ENCODE measurements at regions not wholly inside any gene's neighbourhood (a gene's known extent, or its start where the extent isn't known, plus 50 kb on each side); places are given as distances from the start of the nearest gene placed in this dataset.
"Not testable (repeated sequence)": the region's sequence is repeated elsewhere in the genome, so short reads cannot be mapped to it uniquely, and the experiment has no call there.

- DNase-seq = no peak
Observed at GRCh38 chr1:232379063-232379434, 250.9 kb downstream of the SIPA1L2 start.

- DNase-seq = no peak
Observed at GRCh38 chr1:232378266-232379062, 251.5 kb downstream of the SIPA1L2 start.

GRCh38 chr1:232377494-232377770, 252.5 kb downstream of the SIPA1L2 start:
- DNase-seq = no peak

GRCh38 chr1:232376632-232377493, 253.1 kb downstream of the SIPA1L2 start:
- no peak for DNase-seq

GRCh38 chr1:232372841-232373440, 257.0 kb downstream of the SIPA1L2 start:
- no peak for DNase-seq

GRCh38 chr1:232372431-232372830, 257.5 kb downstream of the SIPA1L2 start:
- DNase-seq = no peak

GRCh38 chr1:232369451-232370296, 260.3 kb downstream of the SIPA1L2 start:
- DNase-seq = no peak

GRCh38 chr1:232368821-232369321, 261.1 kb downstream of the SIPA1L2 start:
- no peak for DNase-seq

GRCh38 chr1:232367293-232367692, 262.6 kb downstream of the SIPA1L2 start:
- no peak for DNase-seq

- DNase-seq = no peak
Observed at GRCh38 chr1:232364654-232365382, 265.1 kb downstream of the SIPA1L2 start.

- DNase-seq = no peak
Observed at GRCh38 chr1:232363008-232363407, 266.9 kb downstream of the SIPA1L2 start.

GRCh38 chr1:232357416-232357815, 272.5 kb downstream of the SIPA1L2 start:
- DNase-seq = no peak

GRCh38 chr1:232355162-232356006, 274.5 kb downstream of the SIPA1L2 start:
- no peak for DNase-seq

GRCh38 chr1:232353001-232353400, 276.9 kb downstream of the SIPA1L2 start:
- no peak for DNase-seq

- no peak for DNase-seq
Observed at GRCh38 chr1:232352366-232352765, 277.6 kb downstream of the SIPA1L2 start.

- DNase-seq = no peak
Observed at GRCh38 chr1:232351335-232351734, 278.6 kb downstream of the SIPA1L2 start.

GRCh38 chr1:232346844-232347243, 283.1 kb downstream of the SIPA1L2 start:
- no peak for DNase-seq

- no peak for DNase-seq
Observed at GRCh38 chr1:232344791-232345399, 285.0 kb downstream of the SIPA1L2 start.

- not testable (repeated sequence) for DNase-seq
Observed at GRCh38 chr1:232344186-232344585, 285.7 kb downstream of the SIPA1L2 start.

GRCh38 chr1:232340446-232340845, 289.5 kb downstream of the SIPA1L2 start:
- DNase-seq = no peak

GRCh38 chr1:232339073-232339472, 290.9 kb downstream of the SIPA1L2 start:
- DNase-seq = no peak

Data from HCEC 1CT (cell line).